WTC11 (cell line): ENCODE measurements at regions not wholly inside any gene's neighbourhood (a gene's known extent, or its start where the extent isn't known, plus 50 kb on each side); places are given as distances from the start of the nearest gene placed in this dataset.

ENCODE experiments used
- AFF4 ChIP-seq: sonication (generic); formaldehyde crosslinking; IDR thresholded peaks from 2 replicates; pipeline ENCODE4 v1.8.1; 2023; ENCODE audit warnings: mild to moderate bottlenecking, missing genetic modification reagents, borderline replicate concordance
- ARID4B ChIP-seq: sonication (generic); formaldehyde crosslinking; IDR thresholded peaks from 2 replicates; pipeline ENCODE4 v1.8.0; 2023; ENCODE audit warnings: missing genetic modification reagents, mild to moderate bottlenecking, borderline replicate concordance
- E2F4 ChIP-seq: sonication (generic); formaldehyde crosslinking; IDR thresholded peaks from 2 replicates; pipeline ENCODE4 v1.8.1; 2022; ENCODE audit warnings: low read depth, mild to moderate bottlenecking, moderate library complexity, missing genetic modification reagents, borderline replicate concordance
- HMGXB4 ChIP-seq: sonication (generic); formaldehyde crosslinking; IDR thresholded peaks from 2 replicates; pipeline ENCODE4 v1.8.1; 2023; ENCODE audit warnings: mild to moderate bottlenecking, moderate library complexity, missing genetic modification reagents
- JAZF1 ChIP-seq: fragments of 250-450 bp; sonication (Bioruptor Pico); IDR thresholded peaks from 2 replicates; pipeline ENCODE4 v1.9.0; 2021; ENCODE audit warnings: moderate library complexity, mild to moderate bottlenecking, inconsistent platforms
- MAX ChIP-seq: sonication (generic); formaldehyde crosslinking; IDR thresholded peaks from 2 replicates; pipeline ENCODE4 v1.8.0; 2022; ENCODE audit warnings: mild to moderate bottlenecking, missing genetic modification reagents
- STAT6 ChIP-seq: sonication (generic); formaldehyde crosslinking; conservative IDR thresholded peaks from 2 replicates; pipeline ENCODE4 v1.8.1; 2023; ENCODE audit warnings: mild to moderate bottlenecking, low read depth, missing genetic modification reagents, moderate library complexity
- ZNF532 ChIP-seq: fragments of 250-450 bp; sonication (Bioruptor Pico); IDR thresholded peaks from 2 replicates; pipeline ENCODE4 v1.9.0; 2021; ENCODE audit warnings: mild to moderate bottlenecking, borderline replicate concordance

GRCh38 chr13:104831831-104832230 lies 1703.6 kb downstream of the EFNB2 start (continued):
- no peak for TF ChIP-seq ARID4B (CRISPR knock-in tag)
- no peak for TF ChIP-seq STAT6 (CRISPR knock-in tag)
- TF ChIP-seq JAZF1 (CRISPR knock-in tag), result no peak
- no peak for TF ChIP-seq HMGXB4 (CRISPR knock-in tag)
- TF ChIP-seq ZNF532, result no peak
- TF ChIP-seq MAX (CRISPR knock-in tag), result no peak
- TF ChIP-seq AFF4 (CRISPR knock-in tag), result no peak
- TF ChIP-seq E2F4, result no peak
- TF ChIP-seq, all 79 proteins: peak for 0
